HG03432 (cell line): ENCODE measurements at regions not wholly inside any gene's neighbourhood (a gene's known extent, or its start where the extent isn't known, plus 50 kb on each side); places are given as distances from the start of the nearest gene placed in this dataset.

Experiments used
- ATAC-seq: cut with Tn5 transposase; IDR thresholded peaks from one replicate; pipeline ENCODE4 v1.9.1; 2021; ENCODE audit warnings: mild to moderate bottlenecking, moderate library complexity; ENCODE audit not compliant: unreplicated experiment

DNA sequence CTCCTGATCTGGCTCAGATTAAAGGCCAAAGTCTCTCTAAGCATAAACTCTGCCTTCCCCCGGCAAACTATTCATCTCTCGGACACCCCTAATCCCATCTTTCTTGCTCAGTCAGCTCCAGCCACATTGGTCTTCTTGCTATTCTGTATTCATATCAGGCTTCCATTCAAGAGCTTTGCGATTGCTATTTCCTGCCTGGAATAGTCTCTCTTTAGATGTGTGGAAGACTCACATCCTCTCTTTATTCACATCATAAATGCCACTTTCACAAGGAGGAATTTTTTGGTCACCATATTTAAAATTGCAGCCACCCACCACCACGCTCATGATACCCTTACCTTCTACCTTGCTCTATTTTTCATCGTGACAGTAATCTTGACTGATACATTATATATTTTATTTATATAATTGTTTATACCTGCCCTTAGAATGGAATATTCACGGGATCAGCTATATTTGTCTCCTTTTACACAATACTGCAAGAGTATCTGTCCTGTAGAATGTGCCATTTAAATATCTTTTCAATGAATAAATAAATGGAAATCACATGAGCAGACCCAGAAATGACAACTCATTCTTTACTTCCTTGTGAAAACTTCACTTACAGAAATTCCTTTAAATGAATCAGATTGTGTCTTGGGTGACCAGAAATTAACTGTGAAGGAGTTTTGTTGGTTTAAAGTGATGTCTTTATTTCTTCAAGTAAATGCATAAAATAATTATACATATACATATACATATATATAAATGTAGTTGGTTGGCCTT lies 780.6 kb upstream of the FLRT2 start:
- ATAC-seq: no peak

DNA sequence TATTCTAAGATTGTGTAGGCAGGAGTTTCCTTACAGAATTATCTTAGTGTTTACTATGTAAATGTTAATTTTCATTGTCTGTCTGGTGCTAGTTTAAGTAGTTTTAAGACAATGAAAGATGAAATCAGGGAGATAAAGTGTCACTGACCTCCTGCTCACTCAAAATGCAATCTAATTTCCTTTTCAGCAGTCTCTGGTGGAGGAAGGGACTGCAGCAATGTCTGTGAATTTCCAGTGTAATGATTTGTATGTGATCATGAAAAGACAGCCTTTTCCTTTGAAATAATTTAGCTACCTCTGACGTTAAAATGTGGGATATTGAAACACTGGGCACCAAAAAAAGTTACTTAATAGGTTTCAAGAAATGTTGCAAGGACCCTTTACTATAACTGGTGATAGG lies 779.7 kb upstream of the FLRT2 start:
- no peak for ATAC-seq

DNA sequence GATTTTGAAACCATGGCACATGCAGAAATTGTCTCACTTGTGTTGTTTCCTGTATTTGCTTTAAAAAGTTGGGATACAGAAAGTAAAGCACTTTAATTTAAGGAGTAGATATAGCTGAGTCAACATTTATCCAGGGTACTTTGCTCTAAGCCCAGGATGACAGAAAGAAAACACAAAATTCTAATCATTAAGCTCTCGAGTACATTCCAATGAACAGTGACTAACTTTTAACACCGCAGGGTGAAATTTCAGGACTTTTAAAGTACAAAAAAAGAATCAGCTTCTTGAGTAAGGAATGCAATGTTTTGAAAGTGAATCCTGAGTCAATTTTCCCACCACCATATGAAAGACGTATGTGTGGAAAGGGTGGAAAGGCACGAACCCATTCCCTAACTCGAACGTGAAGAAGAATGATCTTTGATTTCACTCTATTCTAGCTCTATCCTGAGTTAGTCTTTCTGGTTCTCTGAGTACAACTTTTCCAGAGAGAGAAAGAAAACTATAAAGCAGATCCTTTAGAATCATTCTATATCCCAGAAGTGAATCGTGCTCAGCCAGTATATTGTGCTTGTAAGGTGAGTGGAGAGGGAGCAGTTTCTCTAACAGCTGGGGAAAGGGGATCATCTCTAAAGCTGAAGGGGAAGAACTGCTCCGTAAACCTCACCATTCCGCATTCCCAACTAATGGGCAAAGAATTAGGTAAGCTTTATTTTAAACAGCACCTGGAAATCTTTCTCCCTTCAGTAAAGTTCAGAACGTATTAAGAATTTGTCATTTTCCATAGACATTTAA lies 779.0 kb upstream of the FLRT2 start:
- no peak for ATAC-seq

DNA sequence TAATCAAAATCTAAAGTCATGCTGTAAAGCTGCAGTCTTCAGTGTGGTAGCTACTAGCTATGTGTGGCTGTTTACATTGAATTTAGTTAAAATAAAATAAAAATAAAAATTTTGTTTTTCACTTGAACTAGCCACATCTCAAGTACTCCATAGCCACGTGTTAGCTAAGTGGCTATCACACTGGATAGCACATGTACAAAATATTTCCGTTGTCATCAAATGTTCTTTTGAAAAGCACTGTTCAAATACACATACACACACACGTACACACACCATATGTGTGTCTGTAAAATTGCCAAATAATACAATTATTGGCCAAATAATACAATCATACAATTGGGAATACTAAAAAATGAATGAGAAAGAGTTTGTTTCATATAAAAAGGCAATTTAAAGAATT lies 778.2 kb upstream of the FLRT2 start:
- ATAC-seq: no peak

DNA sequence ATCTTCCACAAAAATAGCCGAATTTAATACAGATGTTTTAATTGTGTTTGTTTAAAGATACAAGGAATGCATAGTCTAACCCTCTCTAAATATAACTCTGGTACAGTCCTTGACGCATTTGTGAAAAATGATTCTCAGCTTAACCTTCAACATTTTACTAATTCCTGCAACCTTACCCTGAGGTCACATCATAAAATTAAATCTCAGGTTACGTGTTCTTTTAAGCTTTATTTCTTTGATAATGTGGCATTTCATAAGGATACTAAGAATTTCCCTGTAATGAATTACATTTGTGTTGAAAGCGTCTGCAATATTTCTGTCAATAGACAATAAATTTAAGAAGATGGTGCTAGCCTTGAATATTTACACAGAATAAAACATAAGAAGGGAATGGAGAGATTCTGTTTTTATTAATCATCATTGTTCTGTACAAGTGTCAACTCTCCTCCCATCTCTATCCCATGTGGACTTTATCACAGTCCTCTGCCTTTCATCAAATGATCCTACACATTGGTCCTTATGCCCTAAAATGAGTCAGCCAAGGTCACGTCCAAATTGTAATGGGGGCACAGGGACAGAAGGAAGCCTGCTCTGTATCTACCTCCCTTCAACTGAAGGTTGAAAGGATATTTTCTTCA lies 769.3 kb upstream of the FLRT2 start:
- no peak for ATAC-seq

DNA sequence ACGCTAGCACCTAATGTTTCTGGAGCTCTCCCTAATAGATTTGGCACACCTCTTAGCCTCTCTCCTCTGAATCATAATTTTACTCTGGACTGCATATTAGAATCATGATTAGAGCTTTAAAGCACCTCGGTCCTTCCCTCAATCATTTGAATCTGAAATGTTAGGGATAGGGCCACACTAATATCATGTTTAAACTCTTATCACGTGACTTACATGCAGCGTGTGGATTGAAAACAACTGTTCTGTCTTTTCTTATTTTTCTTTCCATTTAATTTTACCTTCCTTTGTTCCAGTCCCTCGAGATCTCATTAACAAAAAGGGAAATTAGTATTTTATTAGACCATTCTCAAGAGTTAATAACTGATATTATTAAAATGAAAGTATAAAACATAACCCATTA lies 762.5 kb upstream of the FLRT2 start:
- no peak for ATAC-seq

DNA sequence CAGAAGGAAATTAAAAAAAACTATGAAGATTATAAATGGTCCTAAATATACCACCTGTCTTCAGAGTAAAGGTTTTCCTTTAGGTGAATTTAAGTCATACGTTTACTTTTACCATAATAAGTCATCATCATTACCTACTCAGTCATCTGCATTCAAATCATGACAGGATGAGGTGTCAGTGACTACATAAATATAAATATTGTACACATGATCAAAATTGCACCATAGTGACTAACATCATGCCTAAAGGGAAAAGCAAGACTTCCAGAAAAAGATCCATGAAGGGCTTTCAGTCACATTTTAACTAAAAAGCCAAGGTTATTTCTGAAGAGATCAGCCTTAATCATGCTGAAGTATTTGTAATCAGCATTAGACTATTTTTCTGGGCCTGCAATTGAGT lies 759.9 kb upstream of the FLRT2 start:
- ATAC-seq: no peak

DNA sequence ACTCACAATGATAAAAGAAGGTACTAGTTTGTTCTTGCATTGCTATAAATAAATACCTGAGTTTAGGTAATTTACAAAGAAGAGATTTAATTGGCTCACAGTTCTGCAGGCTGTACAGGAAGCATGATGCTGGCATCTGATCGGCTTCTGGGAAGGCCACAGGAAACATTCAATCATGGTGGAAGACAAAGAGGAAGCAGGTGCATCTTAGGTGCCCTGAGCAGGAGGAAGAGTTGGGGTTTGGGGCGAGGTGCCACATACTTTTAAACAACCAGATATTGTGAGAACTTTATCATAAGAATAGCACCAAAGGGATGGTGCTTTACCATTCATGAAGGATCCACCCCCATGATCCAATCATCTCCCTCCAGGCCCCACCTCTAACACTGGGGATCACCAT lies 752.6 kb upstream of the FLRT2 start:
- no peak for ATAC-seq

DNA sequence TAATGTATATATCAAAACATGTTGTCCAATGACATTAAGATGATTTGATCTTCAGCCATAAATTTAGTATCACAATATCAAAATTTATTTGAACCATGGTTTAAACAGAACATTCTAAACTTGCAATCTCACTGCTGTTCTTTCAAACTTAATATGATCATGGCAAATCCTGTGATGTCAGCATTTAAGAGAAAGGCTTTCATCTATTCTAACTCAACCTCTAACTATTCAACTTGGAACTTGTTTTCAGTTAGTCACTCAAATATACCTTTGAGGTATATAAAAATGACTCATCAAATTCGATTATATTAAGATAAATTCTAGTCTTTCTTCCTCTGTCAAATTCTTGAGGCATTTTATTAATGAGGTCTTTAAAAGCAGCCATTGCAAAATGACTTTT lies 747.0 kb upstream of the FLRT2 start:
- no peak for ATAC-seq

DNA sequence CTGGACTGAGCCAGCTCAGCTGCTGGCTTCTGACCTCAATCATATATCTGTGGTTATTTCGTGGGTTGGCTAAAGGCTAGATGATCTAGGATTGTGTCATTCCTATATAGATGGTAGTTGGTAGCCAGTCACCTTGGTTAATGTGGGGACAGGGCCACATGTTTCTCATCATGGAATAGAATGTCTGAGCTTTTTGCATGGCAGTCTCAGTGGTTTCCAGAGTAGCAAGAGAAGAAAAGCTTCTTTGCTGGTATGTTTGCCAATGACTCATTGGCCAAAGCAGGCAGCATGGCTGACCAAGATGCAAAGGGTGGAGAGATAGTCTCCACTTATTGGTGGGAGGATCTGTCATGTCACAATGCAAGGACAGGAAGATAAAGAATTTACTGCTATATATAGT lies 746.4 kb upstream of the FLRT2 start:
- no peak for ATAC-seq

DNA sequence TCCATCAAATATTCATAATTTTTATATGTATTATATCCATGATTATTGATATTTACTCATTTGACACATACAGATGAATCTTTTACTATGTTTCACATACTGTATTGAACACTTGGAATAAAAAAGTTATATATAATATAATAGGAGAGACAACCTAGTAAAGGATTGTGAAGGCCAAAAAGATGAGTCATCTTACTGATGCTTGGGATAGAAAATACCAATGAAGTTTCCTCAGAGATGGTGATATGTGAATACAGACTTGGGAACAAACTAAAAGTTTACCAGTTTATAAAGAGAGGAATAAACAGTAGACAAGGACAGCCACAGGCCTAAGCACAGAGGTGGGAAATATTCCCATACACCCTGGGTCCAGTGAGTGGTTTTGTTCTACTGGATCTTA lies 743.9 kb upstream of the FLRT2 start:
- ATAC-seq: no peak

DNA sequence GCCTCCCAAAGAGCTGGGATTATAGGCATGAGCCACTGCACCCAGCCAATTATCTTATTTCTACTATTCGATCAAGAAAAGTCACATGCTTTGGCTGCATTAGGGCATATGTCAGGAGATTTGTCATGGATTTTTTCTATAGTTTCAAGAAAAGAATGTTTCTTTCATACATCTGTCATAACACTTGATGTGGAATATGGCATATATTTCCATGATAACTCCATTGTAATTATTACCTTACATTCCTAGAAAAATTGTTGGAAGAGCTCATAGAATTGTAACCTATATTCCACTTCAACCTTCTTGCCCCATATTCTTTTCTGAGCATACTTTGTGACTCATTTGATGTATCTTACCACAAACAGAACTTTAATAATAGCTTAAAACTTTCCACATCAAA lies 740.9 kb upstream of the FLRT2 start:
- no peak for ATAC-seq

DNA sequence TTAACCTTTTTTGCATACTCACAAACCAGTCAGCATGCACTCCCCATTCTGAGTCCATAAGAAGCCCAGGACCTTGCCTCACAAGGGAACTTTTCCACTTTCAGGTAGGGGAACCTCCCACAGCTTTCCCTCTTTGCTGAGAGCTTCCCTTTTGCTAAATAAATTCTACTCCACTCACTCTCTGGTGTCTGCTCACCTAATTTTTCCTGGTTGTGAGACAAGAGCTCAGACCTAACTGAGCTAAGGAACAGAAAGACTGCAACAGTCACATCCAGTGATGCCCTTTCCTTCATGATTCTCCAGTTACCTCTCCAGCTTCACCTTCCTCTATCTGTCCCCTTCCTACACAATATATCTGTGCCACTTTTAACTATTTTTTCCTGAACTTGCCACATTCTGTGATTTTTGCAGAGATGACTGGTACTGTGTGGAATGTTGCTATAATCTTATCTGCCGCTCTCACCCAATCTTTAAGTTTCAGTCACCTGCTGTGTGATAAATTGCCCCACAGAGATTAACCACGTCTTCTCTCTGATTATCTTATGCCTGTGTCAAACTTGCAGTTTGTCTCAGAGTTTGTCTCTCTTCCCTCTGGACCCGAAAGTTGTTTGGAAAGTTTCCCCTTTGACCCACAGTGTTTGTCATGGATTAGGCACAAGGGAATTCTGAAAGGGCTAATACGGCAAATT lies 737.1 kb upstream of the FLRT2 start:
- no peak for ATAC-seq

DNA sequence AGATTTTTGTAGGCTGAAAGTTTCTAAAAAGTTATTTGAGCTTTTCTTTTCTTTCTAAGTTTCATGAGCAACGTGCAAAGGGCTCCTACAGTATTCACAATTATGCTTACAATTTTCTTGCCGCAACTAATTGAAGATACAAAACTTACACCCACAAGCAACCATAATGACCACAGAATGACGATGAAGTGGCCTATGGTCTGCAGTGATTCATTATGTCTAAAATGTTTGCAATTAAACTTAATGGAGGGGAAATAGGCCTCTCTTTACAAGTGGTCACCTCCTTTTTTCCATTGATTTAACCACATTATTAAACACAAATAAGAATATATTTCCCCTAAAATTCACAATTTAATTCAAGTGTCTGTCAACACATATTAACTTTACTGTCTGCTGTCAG lies 732.6 kb upstream of the FLRT2 start:
- ATAC-seq: no peak

DNA sequence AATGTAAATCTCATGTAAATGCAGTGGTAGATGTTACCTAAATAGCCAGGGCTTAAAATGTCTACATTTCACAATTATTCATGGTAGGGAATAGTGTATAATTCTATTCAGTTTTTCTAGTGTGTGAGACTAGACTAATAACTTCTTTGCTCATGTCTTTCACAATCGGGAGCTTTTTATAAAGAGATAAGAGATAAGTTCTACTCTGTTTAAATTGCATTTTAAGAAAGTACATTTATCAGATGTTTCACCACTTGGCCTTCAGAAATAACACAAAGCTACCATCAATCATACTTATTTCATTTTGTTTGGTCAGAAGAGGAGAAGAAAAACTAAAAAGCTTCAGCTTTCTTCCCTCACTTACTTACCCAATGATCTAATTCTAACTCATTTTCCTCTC lies 725.5 kb upstream of the FLRT2 start:
- no peak for ATAC-seq

DNA sequence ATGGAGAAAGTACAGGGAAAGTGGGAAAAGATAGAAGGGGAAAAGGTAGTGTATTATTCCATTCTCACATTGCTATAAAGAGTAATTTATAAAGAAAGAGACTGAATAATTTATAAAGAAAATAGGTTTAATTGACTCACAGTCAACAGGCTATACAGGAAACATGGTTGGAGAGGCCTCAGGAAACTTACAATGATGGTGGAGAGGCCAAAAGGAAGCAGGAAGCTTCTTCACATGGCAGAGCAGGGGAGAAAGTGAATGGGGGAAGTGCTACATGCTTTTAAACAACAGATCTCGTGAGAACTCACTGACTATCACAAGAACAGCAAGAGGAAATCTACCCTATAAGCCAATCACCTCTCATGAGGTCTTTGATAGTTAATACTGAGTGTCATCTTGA lies 725.0 kb upstream of the FLRT2 start:
- ATAC-seq: no peak

DNA sequence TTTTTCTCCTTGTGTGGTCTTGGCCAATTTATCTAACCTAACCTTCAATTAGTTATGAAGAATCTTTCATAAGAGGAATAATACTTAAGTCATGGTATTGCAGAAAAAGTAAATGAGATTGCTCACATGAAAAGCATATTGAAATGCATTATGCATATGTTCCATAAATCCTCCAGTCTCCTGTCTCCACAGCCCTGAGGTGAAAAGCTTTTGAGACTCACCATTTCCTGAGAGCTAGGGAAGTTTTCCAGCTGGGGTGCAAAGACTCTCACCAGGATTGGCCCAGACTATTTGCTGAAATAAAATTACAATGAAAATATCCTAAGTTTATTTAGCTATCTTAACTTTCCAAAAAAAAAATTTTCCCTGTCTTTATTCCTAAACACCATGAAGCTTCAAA lies 723.8 kb upstream of the FLRT2 start:
- no peak for ATAC-seq

DNA sequence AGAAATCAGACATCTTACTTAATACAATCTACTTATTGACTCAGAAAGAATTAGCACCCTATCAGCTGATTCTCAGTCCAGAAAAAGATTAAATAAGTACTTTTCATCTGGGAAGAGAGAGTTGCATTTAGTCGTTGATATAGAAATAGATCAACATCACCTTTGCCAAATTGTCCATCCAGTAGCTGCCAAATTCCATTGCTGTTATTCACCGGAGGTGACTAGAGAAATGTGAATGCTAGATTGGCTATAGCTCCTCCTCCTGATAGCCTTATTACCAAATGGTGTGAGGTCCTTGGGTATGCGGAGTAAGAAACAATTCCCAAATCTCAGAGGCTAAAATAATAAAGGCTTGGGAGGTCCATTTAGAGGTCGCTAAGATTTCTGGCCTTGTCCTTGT lies 723.3 kb upstream of the FLRT2 start:
- ATAC-seq: no peak

DNA sequence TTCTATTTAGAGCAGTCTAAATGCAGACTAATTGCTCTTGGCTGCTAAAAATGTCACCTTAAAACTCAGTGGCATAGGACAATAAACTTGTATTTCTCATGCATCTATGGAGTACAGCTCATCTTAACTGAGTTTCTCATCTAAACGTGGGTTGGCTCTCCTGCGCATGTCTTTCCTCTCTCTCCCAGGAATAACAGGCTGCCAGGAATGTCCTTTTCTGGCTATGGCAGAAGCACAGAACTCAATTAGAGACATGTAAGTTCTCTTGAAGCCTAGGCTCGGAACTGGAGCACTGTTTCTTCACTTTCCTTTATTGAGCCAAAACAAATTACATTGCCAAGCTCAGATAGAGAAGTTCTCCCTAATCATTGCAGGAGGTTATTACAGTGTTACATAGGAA lies 722.3 kb upstream of the FLRT2 start:
- ATAC-seq: no peak

DNA sequence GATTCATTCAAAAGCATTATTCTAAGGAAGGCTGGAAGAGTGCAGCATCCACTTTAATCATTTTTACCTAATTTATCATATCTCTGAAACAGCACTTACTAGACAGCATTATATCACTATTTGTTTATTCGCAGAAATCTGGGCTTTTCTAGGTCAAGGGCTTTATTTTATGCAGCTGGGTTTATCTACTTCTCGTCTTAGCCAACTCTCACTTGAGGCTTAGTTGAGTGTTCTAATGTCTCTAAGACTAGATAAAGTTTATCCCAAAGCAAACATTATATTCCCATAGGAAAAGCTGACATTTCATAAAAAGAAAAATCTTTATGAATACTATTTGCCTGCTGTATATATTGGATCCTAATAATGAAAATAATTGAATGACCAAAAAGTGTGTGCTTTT lies 720.8 kb upstream of the FLRT2 start:
- ATAC-seq: no peak

DNA sequence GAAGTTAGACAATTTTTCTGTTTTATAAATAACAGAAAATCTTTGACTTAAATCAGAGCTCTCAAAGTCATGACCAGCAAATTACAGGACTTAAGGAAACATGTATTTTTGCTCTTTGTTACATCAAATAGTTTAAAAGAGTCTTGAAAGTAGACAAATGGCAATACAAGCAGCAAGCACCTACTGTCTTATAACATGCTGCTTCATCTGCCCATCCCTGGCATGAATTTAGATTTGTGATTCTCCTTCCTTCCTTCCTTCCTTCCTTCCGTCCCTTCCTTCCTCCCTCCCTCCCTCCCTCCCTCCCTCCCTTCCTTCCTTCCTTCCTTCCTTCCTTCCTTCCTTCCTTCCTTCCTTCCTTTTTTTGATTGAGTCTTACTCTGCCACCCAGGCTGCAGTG lies 715.6 kb upstream of the FLRT2 start:
- ATAC-seq: no peak

DNA sequence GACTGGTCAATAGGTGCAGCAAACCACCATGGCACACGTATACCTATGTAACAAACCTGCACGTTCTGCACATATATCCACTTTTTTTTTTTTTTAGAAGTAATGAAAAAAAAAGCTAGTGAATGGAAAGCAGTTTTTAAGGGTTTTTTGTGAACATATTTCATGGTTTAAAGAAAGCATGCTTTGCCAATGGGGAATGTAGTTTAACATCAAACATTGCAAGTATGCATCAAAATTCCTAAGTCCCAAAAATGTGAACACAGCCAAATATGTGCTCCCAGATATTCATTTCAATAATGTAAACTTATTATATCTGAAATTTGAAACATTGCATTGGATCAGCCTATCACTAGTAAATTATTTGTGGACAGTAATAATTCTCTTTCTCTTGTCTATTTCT lies 710.4 kb upstream of the FLRT2 start:
- ATAC-seq: no peak
